HCT116 (cell line): ENCODE measurements at regions not wholly inside any gene's neighbourhood (a gene's known extent, or its start where the extent isn't known, plus 50 kb on each side); places are given as distances from the start of the nearest gene placed in this dataset.

Experiments
- ATAC-seq: fragments of 200-7000 bp; cut with Tn5 transposase; 2 replicates; pipeline ENCODE4 v1.9.1; 2020; ENCODE audit warnings: mild to moderate bottlenecking, moderate library complexity
- BruUV-seq: library from RNA; stranded (reverse); fragments of 400-500 nt; replicated peaks from 2 replicates; lab custom pipeline; 2021; lab: Mats Ljungman, UMichigan
- CTCF ChIA-PET: fragments of 300-600 bp; sonication (Branson Sonifier 250); formaldehyde crosslinking; loops from one replicate; lab custom pipeline; 2021; ENCODE audit warnings: antibody characterized with exemption; lab: Charles Lee
- POLR2A ChIA-PET: fragments of 300-600, 350-600 bp; sonication (Branson Sonifier 250); formaldehyde crosslinking; loops from one replicate; lab custom pipeline; 2021; ENCODE audit warnings: antibody characterized with exemption; lab: Charles Lee
- RAD21 ChIA-PET, 2 experiments: fragments of 300-600 bp; sonication (Branson Sonifier 250); formaldehyde crosslinking; loops; one replicate each; lab custom pipeline; 2023; ENCODE audit warnings: low total read pairs in 2 of 2; ENCODE audit not compliant: uncharacterized antibody in 2 of 2, unreplicated experiment in 2 of 2, low non-redundant PET in 1 of 2; lab: Charles Lee
- DNase-seq: peaks from one replicate; pipeline ENCODE4 v3.0.0-alpha.2; 2010; ENCODE audit warnings: low read depth, low spot score
- H2AFZ ChIP-seq: fragments of 200-600 bp; shearing (Covaris generic), sonication (generic); 2 replicates; pipeline ENCODE4 v1.6.1; 2017; ENCODE audit warnings: low read depth, mixed run types, mixed read lengths, antibody characterized with exemption, low read length; ENCODE audit not compliant: poor library complexity, severe bottlenecking
- H3K27ac ChIP-seq: 2 replicates; pipeline ENCODE4 v1.5.1; 2012; ENCODE audit warnings: low read depth, low read length
- H3K27me3 ChIP-seq: fragments of 200-600 bp; sonication (generic); 2 replicates; pipeline ENCODE4 v1.6.1; 2016; ENCODE audit warnings: mixed run types, low read length, mixed read lengths; ENCODE audit not compliant: insufficient read depth
- H3K36me3 ChIP-seq, 2 experiments: fragments of 200-500 bp in 1 of 2; fragments of 200-600 bp in 1 of 2; sonication (Bioruptor generic) in 1 of 2; sonication (generic) in 1 of 2; 2 replicates each; pipeline versions ENCODE4 v1.5.1 to v1.6.1; 2014 to 2016; ENCODE audit warnings: low read length in 2 of 2, inconsistent platforms in 1 of 2, mixed read lengths in 1 of 2, mixed run types in 1 of 2; ENCODE audit not compliant: insufficient read depth in 2 of 2, control insufficient read depth in 1 of 2
- H3K4me1 ChIP-seq, 2 experiments: fragments of 200-600 bp in 1 of 2; sonication (generic) in 1 of 2; 2 replicates each; pipeline versions ENCODE4 v1.5.1 to v1.6.1; 2012 to 2017; ENCODE audit warnings: low read length in 2 of 2, inconsistent platforms in 1 of 2, mild to moderate bottlenecking in 1 of 2, mixed read lengths in 1 of 2, mixed run types in 1 of 2, moderate library complexity in 1 of 2; ENCODE audit not compliant: insufficient read depth in 2 of 2, control insufficient read depth in 1 of 2
- H3K4me2 ChIP-seq: fragments of 200-600 bp; sonication (generic); 2 replicates; pipeline ENCODE4 v1.6.1; 2017; ENCODE audit warnings: mixed run types, low read length, mixed read lengths
- H3K4me3 ChIP-seq, 2 experiments: fragments of 200-600 bp in 1 of 2; sonication (generic) in 1 of 2; replicated peaks in 1 of 2; 2 replicates each; pipeline ENCODE4 v1.5.1; 2011 to 2016; ENCODE audit warnings: low read length in 2 of 2, control low read depth in 1 of 2, low read depth in 1 of 2, mild to moderate bottlenecking in 1 of 2, mixed read lengths in 1 of 2, mixed run types in 1 of 2
- H3K79me2 ChIP-seq: fragments of 200-600 bp; sonication (generic); 2 replicates; pipeline ENCODE4 v1.6.1; 2017; ENCODE audit warnings: mild to moderate bottlenecking, mixed run types, low read length, moderate library complexity, mixed read lengths; ENCODE audit not compliant: insufficient read depth
- H3K9ac ChIP-seq: fragments of 200-600 bp; sonication (generic); 2 replicates; pipeline ENCODE4 v1.6.1; 2016; ENCODE audit warnings: low read length, mixed read lengths
- H3K9me2 ChIP-seq: fragments of 200-600 bp; sonication (generic), shearing (Covaris generic); 2 replicates; pipeline ENCODE4 v1.6.1; 2017; ENCODE audit warnings: mixed run types, mild to moderate bottlenecking, moderate library complexity; ENCODE audit not compliant: insufficient read depth
- H3K9me3 ChIP-seq, 2 experiments: fragments of 200-500 bp in 1 of 2; fragments of 200-600 bp in 1 of 2; sonication (Bioruptor generic) in 1 of 2; sonication (generic) in 1 of 2; 2 replicates each; pipeline ENCODE4 v1.6.1; 2014 to 2017; ENCODE audit warnings: low read length in 2 of 2, mixed read lengths in 2 of 2, inconsistent platforms in 1 of 2, low read depth in 1 of 2, mild to moderate bottlenecking in 1 of 2, mixed run types in 1 of 2, moderate library complexity in 1 of 2; ENCODE audit not compliant: control insufficient read depth in 1 of 2, insufficient read depth in 1 of 2
- H4K20me1 ChIP-seq: fragments of 200-600 bp; sonication (generic), shearing (Covaris generic); 2 replicates; pipeline ENCODE4 v1.6.1; 2017; ENCODE audit warnings: mixed run types, mild to moderate bottlenecking, moderate library complexity; ENCODE audit not compliant: insufficient read depth
- ATF3 ChIP-seq: IDR thresholded peaks from 2 replicates; pipeline ENCODE4 v1.6.1; 2012
- CBX3 ChIP-seq: IDR thresholded peaks from 2 replicates; pipeline ENCODE4 v1.6.1; 2012; ENCODE audit warnings: low read depth
- CEBPB ChIP-seq: IDR thresholded peaks from 2 replicates; pipeline ENCODE4 v1.6.1; 2012; ENCODE audit warnings: low read depth
- ELF1 ChIP-seq: IDR thresholded peaks from 2 replicates; pipeline ENCODE4 v1.6.1; 2012; ENCODE audit warnings: low read depth, borderline replicate concordance
- EZH2 ChIP-seq: fragments of 200-600 bp; sonication (generic); IDR thresholded peaks from 2 replicates; pipeline ENCODE4 v1.6.1; 2017; ENCODE audit warnings: antibody characterized with exemption, mixed run types
- FOSL1 ChIP-seq: IDR thresholded peaks from 2 replicates; pipeline ENCODE4 v1.6.1; 2012; ENCODE audit warnings: low read depth
- JUND ChIP-seq: IDR thresholded peaks from 2 replicates; pipeline ENCODE4 v1.6.1; 2012
- POLR2A ChIP-seq: IDR thresholded peaks from 2 replicates; pipeline ENCODE4 v1.7.0; 2011; ENCODE audit warnings: borderline replicate concordance; ENCODE audit not compliant: insufficient read depth, insufficient read length; ENCODE audit errors: extremely low read depth
- RAD21 ChIP-seq: IDR thresholded peaks from 2 replicates; pipeline ENCODE4 v1.6.1; 2012; ENCODE audit warnings: low read depth, mild to moderate bottlenecking
- SIN3A ChIP-seq: IDR thresholded peaks from 2 replicates; pipeline ENCODE4 v1.6.1; 2012; ENCODE audit warnings: low read depth
- SP1 ChIP-seq: IDR thresholded peaks from 2 replicates; pipeline ENCODE4 v1.6.1; 2012; ENCODE audit warnings: low read depth
- SRF ChIP-seq: IDR thresholded peaks from 2 replicates; pipeline ENCODE4 v1.6.1; 2012; ENCODE audit warnings: low read depth
- TCF7L2 ChIP-seq: IDR thresholded peaks from 2 replicates; pipeline ENCODE4 v1.7.0; 2011; ENCODE audit warnings: borderline replicate concordance, inconsistent platforms; ENCODE audit not compliant: insufficient read depth, insufficient read length; ENCODE audit errors: extremely low read depth
- YY1 ChIP-seq: IDR thresholded peaks from 2 replicates; pipeline ENCODE4 v1.6.1; 2011; ENCODE audit warnings: low read length, low read depth, moderate library complexity, mild to moderate bottlenecking; ENCODE audit not compliant: insufficient replicate concordance; ENCODE audit errors: extremely low read depth
- ZBTB33 ChIP-seq: IDR thresholded peaks from 2 replicates; pipeline ENCODE4 v1.6.1; 2011; ENCODE audit warnings: mild to moderate bottlenecking, low read length, moderate library complexity; ENCODE audit not compliant: insufficient replicate concordance; ENCODE audit errors: extremely low read depth
- ZFX ChIP-seq: fragments of 450-650 bp; IDR thresholded peaks from 2 replicates; pipeline ENCODE4 v1.6.1; 2017
- ZNF274 ChIP-seq: fragments of 200-500 bp; sonication (Bioruptor generic); IDR thresholded peaks from 2 replicates; pipeline ENCODE4 v1.6.1; 2014; ENCODE audit warnings: mild to moderate bottlenecking, low read depth, low read length, inconsistent platforms
- intact Hi-C: fragments of 100-400 bp; cut with micrococcal nuclease; formaldehyde crosslinking; loops from 2 replicates; pipeline ENCODE4 v1.10.0; 2022

GRCh38 chr5:143554918-143555477, 151.5 kb upstream of the NR3C1 start:
- BruUV-seq = no TSS peak
- intact Hi-C loops = no loop called here
- Histone ChIP-seq H3K27ac (no peak overlapping the region), H3K4me2 (no peak overlapping the region), H2AFZ (no peak overlapping the region), H3K4me3 (no peak overlapping the region), H4K20me1 (no peaks in the 10 kb centered on the region), H3K36me3 (no peaks in the 10 kb centered on the region), H3K9ac (no peak overlapping the region), H3K4me1 (no peaks in the 10 kb centered on the region), H3K9me2 (no peaks in the 10 kb centered on the region), H3K79me2 (no peaks in the 10 kb centered on the region), H3K9me3 (no peaks in the 10 kb centered on the region), H3K27me3 (no peaks in the 10 kb centered on the region)
- RAD21 ChIA-PET = no interaction called here
- POLR2A ChIA-PET = no interaction called here
- DNase-seq (no peak), ATAC-seq (no peak)
- CTCF ChIA-PET = no interaction called here
- TF ChIP-seq POLR2A = no peak
- no peak for TF ChIP-seq CEBPB
- TF ChIP-seq SRF = no peak
- no peak for TF ChIP-seq YY1
- no peak for TF ChIP-seq ZFX
- no peak for TF ChIP-seq FOSL1
- no peak for TF ChIP-seq TCF7L2
- no peak for TF ChIP-seq SIN3A
- no peak for TF ChIP-seq ELF1
- no peak for TF ChIP-seq ZBTB33
- no peak for TF ChIP-seq RAD21
- TF ChIP-seq SP1 = no peak
- TF ChIP-seq ZNF274 = no peak
- TF ChIP-seq CBX3 = no peak
- TF ChIP-seq JUND = no peak
- TF ChIP-seq EZH2 = no peak
- TF ChIP-seq ATF3 = no peak
